ENCODE measurements at regions not wholly inside any gene's neighbourhood (a gene's known extent, or its start where the extent isn't known, plus 50 kb on each side); places are given as distances from the start of the nearest gene placed in this dataset.

- no peaks in the 10 kb centered on the region for H3K36me3 ChIP-seq
- H3K4me1 ChIP-seq, result no peaks in the 10 kb centered on the region
- TF ChIP-seq CTCF (IDR thresholded peaks at IDR 0.05), result no peak
- no peak for TF ChIP-seq POLR2A (IDR thresholded peaks at IDR 0.05)
- no peaks in the 10 kb centered on the region for H3K27me3 ChIP-seq
- DNase-seq, result no peak
- intact Hi-C loops (cut with DNase I; ENCODE audit: low total_unique reads), result no loop called here
- no peak overlapping the region for H3K27ac ChIP-seq
- H3K9me3 ChIP-seq, result no peaks in the 10 kb centered on the region
- H3K4me3 ChIP-seq, result no peak overlapping the region
These were observed 160.7 kb downstream of the MOSPD2 start for GRCh38 chrX:15033917-15034316.

- H3K4me3 ChIP-seq, result no peak overlapping the region
- no peaks in the 10 kb centered on the region for H3K4me1 ChIP-seq
- H3K27ac ChIP-seq, result no peak overlapping the region
- DNase-seq, result no peak
- intact Hi-C loops (cut with DNase I; ENCODE audit: low total_unique reads), result no loop called here
- no peaks in the 10 kb centered on the region for H3K27me3 ChIP-seq
- no peak for TF ChIP-seq POLR2A (IDR thresholded peaks at IDR 0.05)
- no peak for TF ChIP-seq CTCF (IDR thresholded peaks at IDR 0.05)
- H3K9me3 ChIP-seq, result no peaks in the 10 kb centered on the region
- no peaks in the 10 kb centered on the region for H3K36me3 ChIP-seq
These were observed 144.3 kb downstream of the MOSPD2 start for GRCh38 chrX:15017491-15017890.

GRCh38 chrX:15016051-15016450 lies 142.8 kb downstream of the MOSPD2 start:
- H3K4me1 ChIP-seq, result no peaks in the 10 kb centered on the region
- intact Hi-C loops (cut with DNase I; ENCODE audit: low total_unique reads), result no loop called here
- no peak for TF ChIP-seq CTCF (IDR thresholded peaks at IDR 0.05)
- TF ChIP-seq POLR2A (IDR thresholded peaks at IDR 0.05), result no peak

GRCh38 chrX:15014281-15014680 lies 141.1 kb downstream of the MOSPD2 start:
- H3K4me3 ChIP-seq, result no peak overlapping the region

More at GRCh38 chrX:15016051-15016450, 142.8 kb downstream of the MOSPD2 start:
- Histone ChIP-seq H3K27me3 (no peaks in the 10 kb centered on the region), H3K27ac (no peak overlapping the region), H3K4me3 (no peak overlapping the region), H3K36me3 (no peaks in the 10 kb centered on the region), H3K9me3 (no peaks in the 10 kb centered on the region)
- DNase-seq, result no peak

GRCh38 chrX:15013461-15013860 lies 140.2 kb downstream of the MOSPD2 start:
- no peaks in the 10 kb centered on the region for H3K36me3 ChIP-seq
- H3K4me3 ChIP-seq, result no peak overlapping the region
- no peaks in the 10 kb centered on the region for H3K9me3 ChIP-seq
- TF ChIP-seq CTCF (IDR thresholded peaks at IDR 0.05) (no peak), POLR2A (IDR thresholded peaks at IDR 0.05) (no peak)
- no peak overlapping the region for H3K27ac ChIP-seq
- no peak for DNase-seq
- no peaks in the 10 kb centered on the region for H3K4me1 ChIP-seq
- intact Hi-C loops (cut with DNase I; ENCODE audit: low total_unique reads), result no loop called here
- H3K27me3 ChIP-seq, result no peaks in the 10 kb centered on the region

More at GRCh38 chrX:15014281-15014680, 141.1 kb downstream of the MOSPD2 start:
- intact Hi-C loops (cut with DNase I; ENCODE audit: low total_unique reads), result no loop called here
- Histone ChIP-seq H3K36me3 (no peaks in the 10 kb centered on the region), H3K27me3 (no peaks in the 10 kb centered on the region), H3K4me1 (no peaks in the 10 kb centered on the region), H3K9me3 (no peaks in the 10 kb centered on the region), H3K27ac (no peak overlapping the region)
- TF ChIP-seq POLR2A (IDR thresholded peaks at IDR 0.05) (no peak), CTCF (IDR thresholded peaks at IDR 0.05) (no peak)
- DNase-seq, result no peak
